Fibroblast of villous mesenchyme (primary cell): ENCODE measurements at regions not wholly inside any gene's neighbourhood (a gene's known extent, or its start where the extent isn't known, plus 50 kb on each side); places are given as distances from the start of the nearest gene placed in this dataset.

ENCODE experiments used
- DNase-seq: peaks from one replicate; pipeline ENCODE4 v3.0.0-alpha.2; 2010; ENCODE audit warnings: low read depth
- H3K4me3 ChIP-seq: 2 replicates; pipeline ENCODE4 v1.5.1; 2011; ENCODE audit warnings: low read depth, mild to moderate bottlenecking, low read length
- TF ChIP-seq, protein P1 (sequence below): IDR thresholded peaks from 2 replicates; pipeline ENCODE4 v1.5.1; 2012; ENCODE audit warnings: low read depth, mild to moderate bottlenecking, low read length; ENCODE audit not compliant: insufficient read depth

- no peak for DNase-seq
- H3K4me3 ChIP-seq = no peak overlapping the region
- TF ChIP-seq, protein P1, sequence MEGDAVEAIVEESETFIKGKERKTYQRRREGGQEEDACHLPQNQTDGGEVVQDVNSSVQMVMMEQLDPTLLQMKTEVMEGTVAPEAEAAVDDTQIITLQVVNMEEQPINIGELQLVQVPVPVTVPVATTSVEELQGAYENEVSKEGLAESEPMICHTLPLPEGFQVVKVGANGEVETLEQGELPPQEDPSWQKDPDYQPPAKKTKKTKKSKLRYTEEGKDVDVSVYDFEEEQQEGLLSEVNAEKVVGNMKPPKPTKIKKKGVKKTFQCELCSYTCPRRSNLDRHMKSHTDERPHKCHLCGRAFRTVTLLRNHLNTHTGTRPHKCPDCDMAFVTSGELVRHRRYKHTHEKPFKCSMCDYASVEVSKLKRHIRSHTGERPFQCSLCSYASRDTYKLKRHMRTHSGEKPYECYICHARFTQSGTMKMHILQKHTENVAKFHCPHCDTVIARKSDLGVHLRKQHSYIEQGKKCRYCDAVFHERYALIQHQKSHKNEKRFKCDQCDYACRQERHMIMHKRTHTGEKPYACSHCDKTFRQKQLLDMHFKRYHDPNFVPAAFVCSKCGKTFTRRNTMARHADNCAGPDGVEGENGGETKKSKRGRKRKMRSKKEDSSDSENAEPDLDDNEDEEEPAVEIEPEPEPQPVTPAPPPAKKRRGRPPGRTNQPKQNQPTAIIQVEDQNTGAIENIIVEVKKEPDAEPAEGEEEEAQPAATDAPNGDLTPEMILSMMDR = no peak
These were observed 317.7 kb downstream of the MATN1 start for GRCh38 chr1:30405631-30406212.

GRCh38 chr1:30405081-30405480 is 318.3 kb downstream of the MATN1 start:
- H3K4me3 ChIP-seq = no peak overlapping the region
- DNase-seq = no peak
- TF ChIP-seq, protein P1 = no peak

- H3K4me3 ChIP-seq = no peak overlapping the region
- DNase-seq = no peak
- TF ChIP-seq, protein P1 = no peak
These were observed 319.0 kb downstream of the MATN1 start for GRCh38 chr1:30404341-30404740.

GRCh38 chr1:30403726-30404125 is 319.7 kb downstream of the MATN1 start:
- DNase-seq = no peak
- no peak overlapping the region for H3K4me3 ChIP-seq
- TF ChIP-seq, protein P1 = no peak

DNA sequence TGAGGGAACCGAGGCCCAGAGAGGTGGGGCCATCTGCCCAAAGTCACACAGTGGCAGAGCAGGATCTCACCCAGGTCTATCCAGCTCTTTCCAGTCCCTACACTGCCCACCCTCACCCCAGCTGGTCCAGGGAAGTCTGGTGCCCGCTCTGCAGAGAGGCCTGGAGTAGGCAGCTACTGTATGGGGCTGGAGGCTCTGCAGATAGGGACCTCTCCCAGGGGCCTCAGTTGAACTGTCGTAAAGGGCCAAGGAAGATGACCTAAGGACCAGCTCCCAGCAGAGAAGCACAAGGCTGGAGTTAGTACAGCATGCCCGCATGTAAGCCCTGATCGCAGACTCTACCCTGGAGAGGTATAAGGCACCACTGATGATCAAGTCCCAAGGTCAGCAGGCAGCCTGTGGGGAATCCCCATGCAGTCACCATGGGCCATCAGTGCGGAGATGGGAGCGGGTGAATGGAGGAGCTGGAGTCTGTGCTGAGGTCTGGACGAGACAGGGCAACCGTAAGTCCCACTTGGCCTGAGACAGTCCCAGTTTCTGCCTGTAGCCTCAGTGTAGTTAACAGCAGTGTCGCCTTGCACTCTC is 320.2 kb downstream of the MATN1 start:
- DNase-seq = no peak
- TF ChIP-seq, protein P1 = no peak
- no peak overlapping the region for H3K4me3 ChIP-seq

- DNase-seq = no peak
- TF ChIP-seq, protein P1 = no peak
- H3K4me3 ChIP-seq = no peak overlapping the region
These were observed 321.4 kb downstream of the MATN1 start for GRCh38 chr1:30402031-30402430.

- TF ChIP-seq, protein P1 = no peak
- H3K4me3 ChIP-seq = no peak overlapping the region
- DNase-seq = no peak
These were observed 322.9 kb downstream of the MATN1 start for GRCh38 chr1:30400507-30400906.
